SK-N-SH (cell line): ENCODE measurements at regions not wholly inside any gene's neighbourhood (a gene's known extent, or its start where the extent isn't known, plus 50 kb on each side); places are given as distances from the start of the nearest gene placed in this dataset.

Source experiments
- CTCF ChIA-PET: fragments of 300-600, 350-600 bp; formaldehyde crosslinking; extraction: SDS; loops from one replicate; lab custom pipeline; 2021; lab: Yijun Ruan, JAX
- POLR2A ChIA-PET: fragments of 350-600 bp; sonication (Branson Sonifier 250); formaldehyde crosslinking; extraction: SDS; loops from one replicate; lab custom pipeline; 2020; ENCODE audit warnings: antibody characterized with exemption, inconsistent platforms; lab: Yijun Ruan, JAX
- DNase-seq: peaks from one replicate; pipeline ENCODE4 v3.0.0; 2012
- H2AFZ ChIP-seq: fragments of 200-600 bp; sonication (generic); 2 replicates; pipeline ENCODE4 v1.8.1; 2016; ENCODE audit warnings: antibody characterized with exemption, mild to moderate bottlenecking, low read depth
- H3F3A ChIP-seq: fragments of 200-600 bp; sonication (generic); replicated peaks from 2 replicates; pipeline ENCODE3; 2016; ENCODE audit warnings: antibody characterized with exemption, mild to moderate bottlenecking; ENCODE audit not compliant: insufficient read depth
- H3K27ac ChIP-seq, 2 experiments: fragments of 200-500 bp in 1 of 2; fragments of 200-600 bp in 1 of 2; sonication (Bioruptor generic) in 1 of 2; sonication (generic), shearing (Covaris generic) in 1 of 2; 2 replicates each; pipeline versions ENCODE4 v1.5.1 to v1.6.1; 2014 to 2016; ENCODE audit warnings: low read depth in 2 of 2, inconsistent platforms in 1 of 2, low read length in 1 of 2, mild to moderate bottlenecking in 1 of 2, mixed read lengths in 1 of 2
- H3K27me3 ChIP-seq: fragments of 200-600 bp; sonication (generic), shearing (Covaris generic); 2 replicates; pipeline ENCODE4 v1.6.1; 2016; ENCODE audit warnings: mixed run types; ENCODE audit not compliant: insufficient read depth
- H3K36me3 ChIP-seq, 2 experiments: fragments of 200-500 bp in 1 of 2; fragments of 200-600 bp in 1 of 2; sonication (Bioruptor generic) in 1 of 2; sonication (generic) in 1 of 2; replicated peaks in 1 of 2; 2 replicates each; pipeline versions ENCODE3 to v1.5.1; 2014 to 2016; ENCODE audit warnings: low read length in 1 of 2, mild to moderate bottlenecking in 1 of 2; ENCODE audit not compliant: insufficient read depth in 2 of 2, control insufficient read depth in 1 of 2
- H3K4me1 ChIP-seq, 2 experiments: fragments of 200-500 bp in 1 of 2; fragments of 200-600 bp in 1 of 2; sonication (Bioruptor generic) in 1 of 2; sonication (generic), shearing (Covaris generic) in 1 of 2; 2 replicates each; pipeline versions ENCODE4 v1.5.1 to v1.6.1; 2014 to 2016; ENCODE audit warnings: low read depth in 1 of 2, low read length in 1 of 2, mixed run types in 1 of 2; ENCODE audit not compliant: insufficient read depth in 2 of 2, control insufficient read depth in 1 of 2
- H3K4me2 ChIP-seq: fragments of 200-600 bp; sonication (generic), shearing (Covaris generic); 2 replicates; pipeline ENCODE4 v1.6.1; 2017; ENCODE audit warnings: mixed run types
- H3K4me3 ChIP-seq, 2 experiments: fragments of 200-500 bp in 1 of 2; fragments of 200-600 bp in 1 of 2; sonication (Bioruptor generic) in 1 of 2; sonication (generic), shearing (Covaris generic) in 1 of 2; 2 replicates each; pipeline versions ENCODE4 v1.5.1 to v1.8.1; 2014 to 2016; ENCODE audit warnings: low read depth in 2 of 2, inconsistent platforms in 1 of 2, low read length in 1 of 2, mild to moderate bottlenecking in 1 of 2, mixed read lengths in 1 of 2, moderate library complexity in 1 of 2
- H3K79me2 ChIP-seq: fragments of 200-600 bp; sonication (generic); 2 replicates; pipeline ENCODE4 v1.8.1; 2017; ENCODE audit warnings: mild to moderate bottlenecking; ENCODE audit not compliant: insufficient read depth
- H3K9ac ChIP-seq: fragments of 200-600 bp; sonication (generic); 2 replicates; pipeline ENCODE4 v1.6.1; 2017; ENCODE audit warnings: mixed run types
- H3K9me2 ChIP-seq: fragments of 200-600 bp; sonication (generic); 2 replicates; pipeline ENCODE4 v1.6.1; 2017; ENCODE audit warnings: mixed run types
- H3K9me3 ChIP-seq: fragments of 200-600 bp; sonication (generic); 2 replicates; pipeline ENCODE4 v1.6.1; 2017; ENCODE audit warnings: mixed run types, mild to moderate bottlenecking, moderate library complexity
- H4K20me1 ChIP-seq: fragments of 200-600 bp; sonication (generic); 2 replicates; pipeline ENCODE4 v1.6.1; 2017; ENCODE audit warnings: mild to moderate bottlenecking, mixed run types; ENCODE audit not compliant: insufficient read depth
- ELF1 ChIP-seq: IDR thresholded peaks from 2 replicates; pipeline ENCODE4 v1.4.0; 2012
- EP300 ChIP-seq, 2 experiments: IDR thresholded peaks; 2 replicates each; pipeline versions ENCODE4 v1.4.0 to v1.6.1; 2012; ENCODE audit warnings: borderline replicate concordance in 1 of 2, low read depth in 1 of 2, low read length in 1 of 2
- FOXM1 ChIP-seq: IDR thresholded peaks from 2 replicates; pipeline ENCODE4 v1.4.0; 2012; ENCODE audit warnings: low read depth, mild to moderate bottlenecking
- GABPA ChIP-seq: IDR thresholded peaks from 2 replicates; pipeline ENCODE4 v1.4.0; 2012; ENCODE audit warnings: low read depth, mild to moderate bottlenecking
- JUND ChIP-seq: IDR thresholded peaks from 2 replicates; pipeline ENCODE4 v1.4.0; 2012
- MEF2A ChIP-seq: IDR thresholded peaks from 2 replicates; pipeline ENCODE4 v1.4.0; 2012; ENCODE audit warnings: low read depth, borderline replicate concordance
- MXI1 ChIP-seq: IDR thresholded peaks from 2 replicates; pipeline ENCODE4 v1.6.1; 2012; ENCODE audit warnings: mild to moderate bottlenecking, low read depth, low read length, improper control_type of control experiment
- NFIC ChIP-seq: IDR thresholded peaks from 2 replicates; pipeline ENCODE4 v1.4.0; 2012; ENCODE audit warnings: borderline replicate concordance
- RAD21 ChIP-seq: IDR thresholded peaks from 2 replicates; pipeline ENCODE4 v1.6.1; 2012; ENCODE audit warnings: mild to moderate bottlenecking, low read length
- RXRA ChIP-seq: IDR thresholded peaks from 2 replicates; pipeline ENCODE4 v1.4.0; 2012; ENCODE audit warnings: low read depth, mild to moderate bottlenecking, borderline replicate concordance
- SMC3 ChIP-seq: IDR thresholded peaks from 2 replicates; pipeline ENCODE4 v1.6.1; 2012; ENCODE audit warnings: low read depth, low read length, improper control_type of control experiment
- TCF12 ChIP-seq: IDR thresholded peaks from 2 replicates; pipeline ENCODE4 v1.4.0; 2012
- WGBS: methylation state at CpG from one replicate; pipeline ENCODE4 v1.1.6; 2017; ENCODE audit warnings: low lambda C conversion rate; 5-methylcytosine and 5-hydroxymethylcytosine counted together
- TF ChIP-seq, protein P1 (sequence below): IDR thresholded peaks from 2 replicates; pipeline ENCODE4; 2012
- TF ChIP-seq, protein P2 (sequence below): fragments of 150-350 bp; IDR thresholded peaks from 2 replicates; pipeline ENCODE4 v1.6.1; 2016; ENCODE audit warnings: mild to moderate bottlenecking, low read depth, low read length
- TF ChIP-seq, protein P3 (sequence below): IDR thresholded peaks from 2 replicates; pipeline ENCODE4 v1.4.0; 2012; ENCODE audit warnings: low read depth, borderline replicate concordance
- TF ChIP-seq, protein P4 (sequence below): IDR thresholded peaks from 2 replicates; pipeline ENCODE4 v1.4.0; 2012; ENCODE audit warnings: low read depth
- TF ChIP-seq, protein P5 (sequence below): IDR thresholded peaks from 2 replicates; pipeline ENCODE4 v1.4.0; 2012; ENCODE audit warnings: low read depth, borderline replicate concordance

DNA sequence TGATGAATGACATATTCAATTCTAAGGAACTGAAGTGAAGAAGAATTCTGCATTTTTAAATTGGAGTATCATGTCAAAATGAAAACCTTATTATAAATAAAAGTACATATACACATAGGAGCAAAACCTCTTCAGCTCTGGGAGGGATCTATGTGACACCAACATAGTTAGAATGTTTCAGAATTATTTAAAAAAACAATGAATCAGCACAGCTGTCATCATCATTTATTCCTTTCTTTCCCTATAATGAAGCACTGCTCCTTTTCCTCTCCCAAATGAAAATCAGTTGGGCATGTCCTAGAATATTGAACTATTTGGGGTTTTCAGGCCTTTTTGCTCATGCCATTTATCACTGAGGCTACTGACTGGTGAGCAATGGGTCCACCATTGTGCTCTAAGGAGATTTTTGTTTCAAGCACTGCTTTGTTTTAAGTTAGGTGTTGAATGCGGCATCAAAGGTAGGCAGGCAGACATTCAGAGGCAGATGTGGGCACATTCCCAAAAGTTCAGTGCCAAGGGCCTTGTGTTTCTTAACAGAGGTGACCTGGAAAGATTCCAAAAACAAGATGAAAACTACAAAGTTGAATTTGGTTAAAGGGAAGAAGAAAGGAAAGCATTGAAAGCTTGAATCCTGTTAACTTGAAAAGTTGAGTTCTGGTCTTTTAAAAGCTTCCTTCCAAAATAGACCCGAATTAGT is 126.4 kb upstream of the ADAMTSL1 start:
- no peaks in the 10 kb centered on the region for H4K20me1 ChIP-seq
- H3K4me2 ChIP-seq = no peak overlapping the region
- 0 out of 4 replicates have a peak overlapping the region, but pooled peaks of 1 of the 2 experiments have one; percentile 2 for H3K27ac ChIP-seq
- H3K9ac ChIP-seq = no peak overlapping the region
- no peaks in the 10 kb centered on the region for H3K9me3 ChIP-seq
- ChIA-PET POLR2A (no interaction called here), CTCF (interaction anchor here (0.6 kb wide), 1 partner anchor 111 kb away, joined by 3 read pairs; no protein-coding TSS in a partner anchor)
- TF ChIP-seq FOXM1 = no peak
- TF ChIP-seq, protein P1, sequence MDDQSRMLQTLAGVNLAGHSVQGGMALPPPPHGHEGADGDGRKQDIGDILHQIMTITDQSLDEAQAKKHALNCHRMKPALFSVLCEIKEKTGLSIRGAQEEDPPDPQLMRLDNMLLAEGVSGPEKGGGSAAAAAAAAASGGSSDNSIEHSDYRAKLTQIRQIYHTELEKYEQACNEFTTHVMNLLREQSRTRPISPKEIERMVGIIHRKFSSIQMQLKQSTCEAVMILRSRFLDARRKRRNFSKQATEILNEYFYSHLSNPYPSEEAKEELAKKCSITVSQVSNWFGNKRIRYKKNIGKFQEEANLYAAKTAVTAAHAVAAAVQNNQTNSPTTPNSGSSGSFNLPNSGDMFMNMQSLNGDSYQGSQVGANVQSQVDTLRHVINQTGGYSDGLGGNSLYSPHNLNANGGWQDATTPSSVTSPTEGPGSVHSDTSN = peak; percentile 26; the same call in 1 of the 2 replicates
- H3K79me2 ChIP-seq = no peaks in the 10 kb centered on the region
- no peak overlapping the region for H3K4me3 ChIP-seq
- no peaks in the 10 kb centered on the region for H3K36me3 ChIP-seq
- DNase-seq = no peak
- H3K4me1 ChIP-seq = 0 out of 4 replicates have a peak, but pooled peaks cover 0 to 5% of the 10 kb centered on the region in 2 experiments
- WGBS = 93% methylated on average over 2 of the region's 2 CpGs
- no peaks in the 10 kb centered on the region for H3K9me2 ChIP-seq
- no peak overlapping the region for H2AFZ ChIP-seq
- no peaks in the 10 kb centered on the region for H3F3A ChIP-seq
- H3K27me3 ChIP-seq = no peaks in the 10 kb centered on the region

DNA sequence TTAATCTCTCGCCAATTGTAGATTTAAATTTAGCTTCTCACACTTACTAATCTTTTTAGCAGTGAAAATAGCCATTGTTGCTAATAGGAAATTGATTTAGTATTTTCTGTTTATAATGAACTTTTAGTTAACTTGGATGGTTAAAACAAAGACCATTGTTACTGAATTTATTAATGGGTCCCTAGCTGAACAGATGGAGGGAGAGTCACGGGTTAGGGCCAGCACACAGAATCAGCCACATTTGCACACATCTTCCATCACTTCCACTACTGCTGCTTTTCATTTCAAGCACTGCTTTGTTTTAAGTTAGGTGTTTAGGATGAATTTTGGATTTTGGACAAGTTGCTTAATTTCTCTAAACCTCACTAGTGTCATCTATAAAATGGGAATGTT is 125.9 kb upstream of the ADAMTSL1 start:
- H3K79me2 ChIP-seq = no peaks in the 10 kb centered on the region
- CTCF ChIA-PET = no interaction called here
- no peak overlapping the region for H2AFZ ChIP-seq
- H3K27me3 ChIP-seq = no peaks in the 10 kb centered on the region
- POLR2A ChIA-PET = no interaction called here
- no peaks in the 10 kb centered on the region for H3K36me3 ChIP-seq
- no peaks in the 10 kb centered on the region for H3F3A ChIP-seq
- H3K4me3 ChIP-seq = no peak overlapping the region
- no peak overlapping the region for H3K9ac ChIP-seq
- no peaks in the 10 kb centered on the region for H4K20me1 ChIP-seq
- H3K9me2 ChIP-seq = no peaks in the 10 kb centered on the region
- H3K4me1 ChIP-seq = 0 out of 4 replicates have a peak, but pooled peaks cover 0 to 5% of the 10 kb centered on the region in 2 experiments
- no peaks in the 10 kb centered on the region for H3K9me3 ChIP-seq
- DNase-seq = no peak
- 0 out of 4 replicates have a peak overlapping the region, but pooled peaks of 1 of the 2 experiments have one; percentile 2 for H3K27ac ChIP-seq
- TF ChIP-seq MXI1 (no peak), EP300 (IDR thresholded peaks at IDR 0.05; ENCODE audit: borderline replicate concordance in 1 of 2, low read depth in 1 of 2, low read length in 1 of 2) (no peak), JUND (no peak), SMC3 (no peak), TCF12 (no peak), ELF1 (no peak), RAD21 (no peak), NFIC (no peak), GABPA (no peak), RXRA (no peak), FOXM1 (no peak), MEF2A (no peak)
- TF ChIP-seq, protein P2, sequence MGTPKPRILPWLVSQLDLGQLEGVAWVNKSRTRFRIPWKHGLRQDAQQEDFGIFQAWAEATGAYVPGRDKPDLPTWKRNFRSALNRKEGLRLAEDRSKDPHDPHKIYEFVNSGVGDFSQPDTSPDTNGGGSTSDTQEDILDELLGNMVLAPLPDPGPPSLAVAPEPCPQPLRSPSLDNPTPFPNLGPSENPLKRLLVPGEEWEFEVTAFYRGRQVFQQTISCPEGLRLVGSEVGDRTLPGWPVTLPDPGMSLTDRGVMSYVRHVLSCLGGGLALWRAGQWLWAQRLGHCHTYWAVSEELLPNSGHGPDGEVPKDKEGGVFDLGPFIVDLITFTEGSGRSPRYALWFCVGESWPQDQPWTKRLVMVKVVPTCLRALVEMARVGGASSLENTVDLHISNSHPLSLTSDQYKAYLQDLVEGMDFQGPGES = no peak
- TF ChIP-seq, protein P3, sequence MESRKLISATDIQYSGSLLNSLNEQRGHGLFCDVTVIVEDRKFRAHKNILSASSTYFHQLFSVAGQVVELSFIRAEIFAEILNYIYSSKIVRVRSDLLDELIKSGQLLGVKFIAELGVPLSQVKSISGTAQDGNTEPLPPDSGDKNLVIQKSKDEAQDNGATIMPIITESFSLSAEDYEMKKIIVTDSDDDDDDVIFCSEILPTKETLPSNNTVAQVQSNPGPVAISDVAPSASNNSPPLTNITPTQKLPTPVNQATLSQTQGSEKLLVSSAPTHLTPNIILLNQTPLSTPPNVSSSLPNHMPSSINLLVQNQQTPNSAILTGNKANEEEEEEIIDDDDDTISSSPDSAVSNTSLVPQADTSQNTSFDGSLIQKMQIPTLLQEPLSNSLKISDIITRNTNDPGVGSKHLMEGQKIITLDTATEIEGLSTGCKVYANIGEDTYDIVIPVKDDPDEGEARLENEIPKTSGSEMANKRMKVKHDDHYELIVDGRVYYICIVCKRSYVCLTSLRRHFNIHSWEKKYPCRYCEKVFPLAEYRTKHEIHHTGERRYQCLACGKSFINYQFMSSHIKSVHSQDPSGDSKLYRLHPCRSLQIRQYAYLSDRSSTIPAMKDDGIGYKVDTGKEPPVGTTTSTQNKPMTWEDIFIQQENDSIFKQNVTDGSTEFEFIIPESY = no peak
- TF ChIP-seq, protein P4, sequence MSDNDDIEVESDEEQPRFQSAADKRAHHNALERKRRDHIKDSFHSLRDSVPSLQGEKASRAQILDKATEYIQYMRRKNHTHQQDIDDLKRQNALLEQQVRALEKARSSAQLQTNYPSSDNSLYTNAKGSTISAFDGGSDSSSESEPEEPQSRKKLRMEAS = no peak
- TF ChIP-seq, protein P5, sequence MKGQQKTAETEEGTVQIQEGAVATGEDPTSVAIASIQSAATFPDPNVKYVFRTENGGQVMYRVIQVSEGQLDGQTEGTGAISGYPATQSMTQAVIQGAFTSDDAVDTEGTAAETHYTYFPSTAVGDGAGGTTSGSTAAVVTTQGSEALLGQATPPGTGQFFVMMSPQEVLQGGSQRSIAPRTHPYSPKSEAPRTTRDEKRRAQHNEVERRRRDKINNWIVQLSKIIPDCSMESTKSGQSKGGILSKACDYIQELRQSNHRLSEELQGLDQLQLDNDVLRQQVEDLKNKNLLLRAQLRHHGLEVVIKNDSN = no peak
- 89% methylated on average over 2 of the region's 2 CpGs for WGBS
- H3K4me2 ChIP-seq = no peak overlapping the region
